Large intestine (tissue), 3 donors: ENCODE measurements at regions not wholly inside any gene's neighbourhood (a gene's known extent, or its start where the extent isn't known, plus 50 kb on each side); places are given as distances from the start of the nearest gene placed in this dataset.
"Not testable (repeated sequence)": the region's sequence is repeated elsewhere in the genome, so short reads cannot be mapped to it uniquely, and the experiment has no call there.

Source experiments
- DNase-seq, 2 donors: peaks; one replicate each; pipeline versions ENCODE4 v3.0.0 to v3.0.0-alpha.2; 2013
- H3K27ac ChIP-seq: one replicate; pipeline ENCODE4 v1.5.1; 2013; ENCODE audit warnings: low read length
- H3K27me3 ChIP-seq: 2 replicates; pipeline ENCODE4 v1.6.1; 2013; ENCODE audit warnings: low read length; ENCODE audit not compliant: control insufficient read depth, insufficient read depth
- H3K36me3 ChIP-seq: 2 replicates; pipeline ENCODE4 v1.6.1; 2013; ENCODE audit warnings: low read length; ENCODE audit not compliant: control insufficient read depth, insufficient read depth
- H3K4me1 ChIP-seq: one replicate; pipeline ENCODE4 v1.6.1; 2013; ENCODE audit warnings: low read length; ENCODE audit not compliant: control insufficient read depth, insufficient read depth
- H3K4me3 ChIP-seq: one replicate; pipeline ENCODE4 v1.5.1; 2013; ENCODE audit warnings: low read length
- H3K9me3 ChIP-seq: one replicate; pipeline ENCODE4 v1.6.1; 2013; ENCODE audit warnings: mild to moderate bottlenecking, low read depth, low read length, moderate library complexity; ENCODE audit not compliant: control insufficient read depth
- WGBS: methylation state at CpG from one replicate; pipeline ENCODE4 v1.1.5; 2013; ENCODE audit warnings: low lambda C conversion rate; ENCODE audit not compliant: insufficient coverage; 5-methylcytosine and 5-hydroxymethylcytosine counted together

DNA sequence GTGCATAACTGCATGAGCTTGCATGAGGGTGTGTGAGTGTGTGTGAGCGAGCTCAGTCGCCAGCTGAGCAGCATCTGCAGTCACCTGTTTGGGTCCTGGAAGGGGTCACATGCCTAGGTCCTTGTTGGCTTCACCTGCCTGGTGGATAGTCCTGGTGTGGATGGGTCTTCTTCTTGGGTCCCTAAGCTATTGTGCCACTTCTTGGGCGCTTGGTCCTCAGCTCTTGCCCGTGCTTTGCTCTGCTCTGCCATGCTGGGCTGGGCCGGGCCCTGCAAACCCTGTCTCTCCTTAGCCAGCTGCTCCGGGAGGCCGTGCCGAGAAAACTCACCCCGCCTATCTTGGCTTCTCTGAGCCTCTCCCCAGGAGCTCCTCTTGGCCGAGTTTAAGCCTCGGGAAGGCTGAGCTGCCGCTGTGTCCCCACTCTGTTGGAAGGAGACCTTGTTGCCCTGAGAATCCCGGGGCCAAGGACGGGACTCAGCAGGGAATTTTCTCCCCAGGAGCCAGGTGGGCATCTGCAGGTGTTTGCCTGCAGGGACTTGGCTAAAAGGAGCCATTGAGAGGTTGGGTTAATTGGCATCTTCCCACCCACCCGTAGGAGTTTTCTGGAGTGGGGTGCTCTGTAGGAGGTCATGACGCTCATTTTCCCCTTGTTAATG is 300.8 kb downstream of the NDUFA10 start:
- DNase-seq: no peak
- Histone ChIP-seq H3K4me3 (no peak overlapping the region), H3K4me1 (no peaks in the 10 kb centered on the region), H3K27me3 (no peaks in the 10 kb centered on the region), H3K36me3 (no peaks in the 10 kb centered on the region), H3K27ac (no peak overlapping the region), H3K9me3 (no peaks in the 10 kb centered on the region)
- WGBS: no CpG with 5 or more reads among the region's 16 CpGs

DNA sequence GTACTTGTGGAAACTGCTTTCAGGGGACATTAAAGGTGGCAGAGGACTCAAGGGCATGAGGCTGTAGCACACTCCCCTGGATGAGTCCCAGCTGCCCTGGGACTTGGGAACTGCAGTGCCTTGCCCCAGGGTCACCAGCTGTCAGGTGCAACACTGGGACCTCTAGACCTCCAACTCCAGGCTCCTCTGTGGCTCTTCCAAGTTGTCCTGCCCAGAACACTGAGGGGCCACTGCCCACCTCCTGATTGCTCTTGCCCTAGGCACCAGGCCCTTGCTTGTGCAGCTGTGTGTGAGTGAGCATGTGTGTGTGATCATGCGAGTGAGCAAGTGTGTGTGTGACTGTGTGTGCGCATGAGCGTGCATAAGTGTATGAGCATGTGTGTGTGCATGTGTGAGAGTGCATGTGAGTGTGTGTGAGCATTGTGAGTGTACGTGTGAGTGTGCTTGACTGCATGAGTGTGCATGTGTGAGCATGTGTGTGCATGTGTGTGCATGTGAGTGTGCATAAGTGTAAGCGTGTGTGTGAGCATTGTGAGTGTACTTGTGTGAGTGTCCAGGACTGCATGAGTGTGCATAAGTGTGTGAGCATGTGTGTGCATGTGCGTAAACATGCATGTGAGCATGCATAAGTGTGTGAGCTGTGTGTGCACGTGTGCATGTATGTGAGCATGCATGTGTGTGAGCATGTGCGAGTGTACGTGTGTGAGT is 301.5 kb downstream of the NDUFA10 start:
- Histone ChIP-seq H3K4me1 (no peaks in the 10 kb centered on the region), H3K27me3 (no peaks in the 10 kb centered on the region), H3K4me3 (no peak overlapping the region), H3K9me3 (no peaks in the 10 kb centered on the region), H3K36me3 (no peaks in the 10 kb centered on the region), H3K27ac (no peak overlapping the region)
- no peak for DNase-seq
- 90% methylated on average over 2 of the region's 9 CpGs for WGBS

DNA sequence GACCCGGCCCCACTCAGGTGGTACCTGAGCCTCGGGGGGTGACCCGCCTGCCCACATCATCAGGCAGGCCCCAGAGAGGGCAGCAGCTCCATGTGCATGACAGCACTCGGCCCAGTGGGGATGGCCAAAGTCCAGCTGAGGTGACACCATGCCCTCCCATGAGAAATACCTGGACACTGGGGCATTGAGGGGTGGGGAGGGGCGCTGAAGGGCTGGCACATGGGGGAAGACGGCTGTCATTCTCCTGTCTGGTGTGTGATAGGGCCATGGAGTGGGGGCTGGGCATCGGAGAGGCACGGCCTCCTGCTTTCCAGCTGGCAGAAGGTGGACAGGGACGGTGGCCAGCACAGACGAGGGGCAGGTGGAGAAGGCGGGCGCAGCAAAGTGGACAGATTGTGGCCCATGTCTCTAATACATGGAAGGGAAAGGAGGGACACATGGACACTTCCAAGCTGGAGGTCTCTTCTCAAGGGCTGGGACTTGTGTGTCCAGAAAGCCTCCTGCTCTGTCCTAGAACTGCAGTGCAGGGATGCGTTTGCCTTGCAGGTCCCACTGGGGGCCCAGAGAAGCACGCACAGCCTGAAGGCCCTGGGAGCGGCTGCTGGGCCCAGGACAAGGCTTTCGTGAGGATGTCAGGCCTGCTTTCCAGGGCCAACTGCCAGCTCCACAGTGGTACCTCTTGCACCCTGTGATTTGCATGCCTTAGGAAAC is 302.2 kb downstream of the NDUFA10 start:
- no peak overlapping the region for H3K27ac ChIP-seq
- no peaks in the 10 kb centered on the region for H3K27me3 ChIP-seq
- no peaks in the 10 kb centered on the region for H3K4me1 ChIP-seq
- H3K4me3 ChIP-seq: no peak overlapping the region
- WGBS: no CpG with 5 or more reads among the region's 16 CpGs
- no peaks in the 10 kb centered on the region for H3K9me3 ChIP-seq
- no peak for DNase-seq
- no peaks in the 10 kb centered on the region for H3K36me3 ChIP-seq

DNA sequence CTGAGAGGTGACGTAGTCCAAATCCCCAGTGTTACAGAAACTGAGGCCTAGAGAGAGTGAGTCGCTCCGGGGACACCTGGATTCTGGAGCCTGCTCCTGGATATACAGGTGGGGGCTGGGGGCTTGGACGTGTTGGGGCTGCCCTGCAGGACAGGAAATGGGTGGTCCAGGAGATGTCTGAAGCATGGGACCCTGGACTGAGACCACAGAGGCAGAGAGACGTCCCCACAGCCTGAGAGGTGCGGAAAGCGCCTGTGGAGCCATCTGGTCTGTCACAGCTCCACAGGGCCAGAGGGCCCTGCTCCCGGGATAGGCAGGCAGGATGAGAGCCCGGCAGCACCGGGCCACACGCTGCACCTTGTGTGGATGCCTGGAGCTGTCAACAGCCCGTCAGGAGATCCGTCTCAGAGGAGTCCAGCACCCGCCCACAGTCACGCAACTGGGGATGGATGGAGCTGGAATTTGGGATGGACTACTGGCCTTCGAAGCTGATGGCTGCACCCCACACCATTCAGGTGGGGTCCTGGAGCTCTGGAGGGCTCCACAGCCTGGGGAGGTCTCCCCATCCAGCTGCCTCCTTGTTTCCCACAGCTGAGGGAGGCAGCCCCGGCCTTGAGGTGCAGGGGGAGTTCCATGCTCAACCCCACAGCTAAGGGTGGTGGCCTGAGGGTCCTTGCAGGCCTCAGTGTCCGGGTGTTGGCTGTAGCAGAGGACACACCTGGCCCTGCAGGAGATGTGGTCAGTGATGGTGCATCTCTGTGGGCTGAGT is 303.0 kb downstream of the NDUFA10 start:
- H3K27ac ChIP-seq: no peak overlapping the region
- no peaks in the 10 kb centered on the region for H3K27me3 ChIP-seq
- WGBS: no CpG with 5 or more reads among the region's 18 CpGs
- no peak overlapping the region for H3K4me3 ChIP-seq
- H3K36me3 ChIP-seq: no peaks in the 10 kb centered on the region
- H3K4me1 ChIP-seq: no peaks in the 10 kb centered on the region
- no peaks in the 10 kb centered on the region for H3K9me3 ChIP-seq
- DNase-seq: no peak

DNA sequence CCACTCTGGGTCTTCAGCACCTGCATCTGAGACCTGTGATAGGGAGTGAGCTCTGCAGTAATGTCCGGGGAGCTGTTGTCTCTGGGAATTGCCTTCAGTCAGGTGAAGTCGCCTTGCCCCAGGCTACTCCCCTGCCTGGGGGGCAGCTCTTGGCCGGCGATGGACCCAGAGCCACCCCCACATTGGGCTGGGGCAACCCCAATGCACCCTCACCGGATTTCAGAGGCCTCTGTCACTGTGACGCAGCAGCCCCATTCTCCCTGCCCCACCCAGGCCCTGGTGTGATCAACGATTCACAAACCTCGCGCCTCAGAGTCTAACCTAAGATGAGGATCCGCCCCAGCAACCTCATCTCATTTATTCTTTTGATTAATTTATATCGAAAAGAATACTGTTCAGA is 303.6 kb downstream of the NDUFA10 start:
- 88% methylated on average over 1 of the region's 11 CpGs for WGBS
- DNase-seq: no peak

DNA sequence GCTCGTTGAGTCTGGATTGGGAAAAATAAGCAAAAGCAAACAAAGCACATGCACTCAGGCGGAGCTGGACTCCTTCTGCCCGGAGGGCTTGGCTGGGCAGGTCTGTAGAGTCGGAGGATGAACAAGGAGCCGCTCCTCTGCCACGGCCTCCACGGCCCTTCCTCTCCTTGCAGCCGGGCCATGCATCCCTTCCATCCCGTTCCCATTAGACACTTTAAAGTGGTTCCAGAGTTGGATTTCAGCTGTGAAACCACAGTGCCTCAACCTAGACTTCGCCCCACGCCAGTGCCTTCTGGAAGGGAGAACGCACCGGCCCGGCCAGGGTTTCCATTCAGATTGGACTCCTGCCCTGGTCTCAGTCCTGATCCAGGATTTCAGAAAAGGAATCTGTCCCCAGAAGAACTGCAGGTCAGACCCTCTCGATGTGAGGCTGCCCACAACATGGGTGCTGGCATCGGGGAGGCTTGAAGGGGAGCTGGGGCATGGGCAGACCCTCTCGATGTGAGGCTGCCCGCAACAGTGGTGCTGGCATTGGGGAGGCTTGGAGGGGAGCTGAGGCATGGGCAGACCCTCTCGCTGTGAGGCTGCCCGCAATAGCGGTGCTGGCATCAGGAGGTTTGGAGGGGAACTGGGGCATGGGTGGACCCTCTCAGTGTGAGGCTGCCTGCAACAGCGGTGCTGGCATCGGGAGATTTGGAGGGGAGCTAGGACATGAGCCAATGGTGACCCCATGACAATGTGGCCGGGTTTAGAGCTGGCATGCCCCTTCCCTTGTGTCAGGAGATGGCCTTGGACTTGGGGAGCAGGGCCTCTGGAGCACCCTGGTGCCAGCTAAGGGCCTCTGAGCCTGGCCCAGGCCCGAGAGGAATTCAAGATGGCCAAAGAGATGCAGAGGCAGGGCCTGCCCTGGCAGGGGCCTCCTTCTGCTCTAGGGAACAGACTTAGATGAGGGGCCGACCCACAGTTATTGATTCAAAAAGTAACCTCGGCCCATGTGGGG is 304.5 kb downstream of the NDUFA10 start:
- DNase-seq: no peak
- Histone ChIP-seq H3K9me3 (no peaks in the 10 kb centered on the region), H3K4me1 (no peaks in the 10 kb centered on the region), H3K4me3 (no peak overlapping the region), H3K36me3 (no peaks in the 10 kb centered on the region), H3K27ac (no peak overlapping the region), H3K27me3 (no peaks in the 10 kb centered on the region)
- no CpG with 5 or more reads among the region's 27 CpGs for WGBS

More for the DNA sequence above, 303.6 kb downstream of the NDUFA10 start:
- Histone ChIP-seq H3K4me3 (no peak overlapping the region), H3K27ac (no peak overlapping the region), H3K27me3 (no peaks in the 10 kb centered on the region), H3K4me1 (no peaks in the 10 kb centered on the region), H3K9me3 (no peaks in the 10 kb centered on the region), H3K36me3 (no peaks in the 10 kb centered on the region)

DNA sequence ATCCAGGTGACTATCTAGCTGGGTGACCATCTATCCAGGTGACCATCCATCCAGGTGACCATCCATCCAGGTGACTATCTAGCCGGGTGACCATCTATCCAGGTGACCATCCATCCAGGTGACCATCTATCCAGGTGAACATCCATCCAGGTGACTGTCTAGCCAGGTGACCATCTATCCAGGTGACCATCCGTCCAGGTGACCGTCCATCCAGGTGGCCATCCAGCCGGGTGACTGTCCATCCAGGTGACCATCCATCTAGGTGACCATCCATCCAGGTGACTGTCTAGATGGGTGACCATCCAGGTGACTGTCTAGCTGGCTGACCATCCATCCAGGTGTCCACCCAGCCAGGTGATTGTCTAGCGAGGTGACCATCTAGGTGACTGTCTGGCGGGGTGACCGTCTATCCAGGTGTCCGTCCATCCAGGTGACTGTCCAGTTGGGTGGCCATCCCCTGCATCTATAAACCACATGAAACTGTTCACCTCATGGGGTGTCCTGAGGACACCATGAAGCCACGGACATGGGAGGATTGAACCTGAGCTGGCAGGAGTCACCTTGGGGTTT is 305.3 kb downstream of the NDUFA10 start:
- Histone ChIP-seq H3K4me3 (no peak overlapping the region), H3K27me3 (no peaks in the 10 kb centered on the region), H3K9me3 (no peaks in the 10 kb centered on the region), H3K4me1 (no peaks in the 10 kb centered on the region), H3K27ac (no peak overlapping the region), H3K36me3 (no peaks in the 10 kb centered on the region)
- DNase-seq: no peak
- no CpG with 5 or more reads among the region's 9 CpGs for WGBS

DNA sequence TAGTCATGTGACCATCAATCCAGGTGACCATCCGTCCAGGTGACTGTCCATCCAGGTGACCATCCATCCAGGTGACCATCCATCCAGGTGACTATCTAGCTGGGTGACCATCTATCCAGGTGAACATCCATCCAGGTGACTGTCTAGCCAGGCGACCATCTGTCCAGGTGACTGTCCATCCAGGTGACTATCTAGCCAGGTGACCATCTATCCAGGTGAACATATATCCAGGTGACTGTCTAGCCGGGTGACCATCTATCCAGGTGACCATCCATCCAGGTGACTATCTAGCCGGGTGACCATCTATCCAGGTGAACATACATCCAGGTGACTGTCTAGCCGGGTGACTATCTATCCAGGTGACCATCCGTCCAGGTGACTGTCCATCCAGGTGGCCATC is 306.2 kb downstream of the NDUFA10 start:
- H3K27me3 ChIP-seq, H3K9me3 ChIP-seq, H3K4me1 ChIP-seq, H3K4me3 ChIP-seq, H3K27ac ChIP-seq, H3K36me3 ChIP-seq, DNase-seq: not testable (repeated sequence)
- WGBS: no CpG with 5 or more reads among the region's 6 CpGs

DNA sequence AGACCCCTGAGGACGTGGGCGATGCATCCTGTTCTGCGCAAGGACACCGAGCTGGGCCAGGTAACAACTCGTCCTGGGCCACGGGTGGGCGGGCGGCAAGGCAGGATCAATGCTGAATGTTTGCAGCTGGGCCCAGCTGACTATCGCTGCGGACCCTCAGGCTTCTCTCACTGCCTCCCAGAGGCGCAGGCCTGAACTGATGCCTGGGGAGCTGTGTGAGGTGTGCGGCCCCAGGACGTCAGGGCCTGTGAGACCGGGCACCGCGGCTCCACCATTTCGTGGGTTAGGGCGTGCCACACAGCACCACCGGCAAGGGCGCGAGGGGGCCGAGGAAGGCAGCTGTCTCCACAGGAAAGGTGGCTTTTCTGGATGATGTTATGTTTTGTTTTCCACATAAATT is 307.4 kb downstream of the NDUFA10 start:
- Histone ChIP-seq H3K9me3 (no peaks in the 10 kb centered on the region), H3K36me3 (no peaks in the 10 kb centered on the region), H3K27me3 (no peaks in the 10 kb centered on the region), H3K27ac (no peak overlapping the region), H3K4me1 (no peaks in the 10 kb centered on the region), H3K4me3 (no peak overlapping the region)
- no peak for DNase-seq
- WGBS: no CpG with 5 or more reads among the region's 22 CpGs
